ENCODE measurements at regions not wholly inside any gene's neighbourhood (a gene's known extent, or its start where the extent isn't known, plus 50 kb on each side); places are given as distances from the start of the nearest gene placed in this dataset.

- TF ChIP-seq CTCF (IDR thresholded peaks at IDR 0.05) (no peak), POLR2AphosphoS5 (IDR thresholded peaks at IDR 0.05) (no peak), POLR2A (IDR thresholded peaks at IDR 0.05; ENCODE audit: low read depth) (no peak)
These were observed 509.3 kb downstream of the QKI start for GRCh38 chr6:163923658-163924411.

All from esophagus muscularis mucosa (tissue), 3 donors.